Esophagus muscularis mucosa (tissue), 3 donors: ENCODE measurements at regions not wholly inside any gene's neighbourhood (a gene's known extent, or its start where the extent isn't known, plus 50 kb on each side); places are given as distances from the start of the nearest gene placed in this dataset.

Experiments
- CTCF ChIP-seq, 3 experiments: fragments of 200-600 bp in 2 of 3; fragments of 450-650 bp in 1 of 3; sonication (generic) in 2 of 3; IDR thresholded peaks; one replicate each; pipeline ENCODE4 v1.5.1; 2017 to 2019; ENCODE audit warnings: antibody characterized with exemption in 3 of 3, mild to moderate bottlenecking in 2 of 3, moderate library complexity in 1 of 3
- POLR2AphosphoS5 ChIP-seq, 2 donors: sonication (generic); formaldehyde crosslinking; IDR thresholded peaks; one replicate each; pipeline ENCODE4 v1.6.1; 2017; ENCODE audit warnings: antibody characterized with exemption in 2 of 2

- no peak for TF ChIP-seq CTCF (IDR thresholded peaks at IDR 0.05)
- TF ChIP-seq POLR2AphosphoS5 (IDR thresholded peaks at IDR 0.05) = no peak
These were observed 76.1 kb downstream of the PAX1 start for GRCh38 chr20:21781446-21782075.
